Thyroid gland (tissue), 4 donors: ENCODE measurements at regions not wholly inside any gene's neighbourhood (a gene's known extent, or its start where the extent isn't known, plus 50 kb on each side); places are given as distances from the start of the nearest gene placed in this dataset.

Source experiments
- CTCF ChIP-seq, 6 experiments: fragments of 200-600 bp in 3 of 6; fragments of 450-650 bp in 3 of 6; sonication (generic) in 3 of 6; IDR thresholded peaks; one replicate each; pipeline ENCODE4 v1.5.1; 2016 to 2019; ENCODE audit warnings: antibody characterized with exemption in 6 of 6, mild to moderate bottlenecking in 2 of 6, inconsistent platforms in 1 of 6, moderate library complexity in 1 of 6
- POLR2A ChIP-seq, 2 donors: fragments of 450-650 bp; IDR thresholded peaks; one replicate each; pipeline ENCODE4 v1.6.1; 2017; ENCODE audit warnings: antibody characterized with exemption in 2 of 2, mild to moderate bottlenecking in 2 of 2, moderate library complexity in 1 of 2

GRCh38 chr2:176421297-176422050, 152.2 kb downstream of the MTX2 start:
- TF ChIP-seq POLR2A (IDR thresholded peaks at IDR 0.05) (no peak), CTCF (IDR thresholded peaks at IDR 0.05) (no peak)
